ENCODE measurements at regions not wholly inside any gene's neighbourhood (a gene's known extent, or its start where the extent isn't known, plus 50 kb on each side); places are given as distances from the start of the nearest gene placed in this dataset.

DNA sequence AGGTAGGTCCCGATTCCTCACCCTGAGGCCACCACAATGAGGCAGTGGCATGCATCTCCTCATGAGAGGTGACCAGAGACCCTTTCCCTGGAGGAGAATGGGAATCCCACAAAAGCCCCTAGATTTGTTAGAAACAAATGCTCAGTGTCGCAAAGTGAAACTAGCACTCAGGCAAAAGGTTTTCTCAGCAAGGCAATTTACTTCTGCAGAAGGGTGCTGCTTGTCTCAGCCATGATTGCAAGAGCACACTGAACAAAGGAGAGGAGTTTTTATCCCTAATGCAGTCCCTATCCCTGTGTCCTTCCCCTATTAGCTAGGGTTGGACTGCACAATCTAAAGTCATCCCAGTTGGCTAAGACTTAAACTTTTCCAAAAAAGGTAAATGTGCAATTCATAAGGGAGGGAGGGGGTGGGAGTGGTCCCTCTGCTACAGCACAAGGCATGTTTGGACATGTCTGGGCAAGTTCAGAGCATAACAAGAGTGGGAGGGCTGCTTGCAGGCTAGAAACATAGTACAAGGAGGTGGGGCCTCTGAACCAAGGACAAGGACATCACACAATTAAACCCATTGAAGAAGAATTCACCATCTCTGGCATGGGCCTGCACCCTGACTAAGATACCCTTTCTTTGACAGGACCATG lies 185.3 kb downstream of the CCNG2 start:
- peaks cover 57% of the 10 kb centered on the region for H3K9me3 Mint-ChIP-seq
- Histone ChIP-seq H3K27me3 (ENCODE audit: insufficient read depth) (no peaks in the 10 kb centered on the region), H2AFZ (no peak overlapping the region), H3K9me2 (ENCODE audit: insufficient read depth) (no peaks in the 10 kb centered on the region), H3F3A (replicated peaks; ENCODE audit: low read depth) (no peaks in the 10 kb centered on the region), H3K4me3 (no peak overlapping the region), H3K27ac (ENCODE audit: low read depth) (no peak overlapping the region), H4K20me1 (replicated peaks; ENCODE audit: insufficient read depth) (no peaks in the 10 kb centered on the region), H3K36me3 (ENCODE audit: insufficient read depth) (peaks cover 13% of the 10 kb centered on the region; the same call in 1 of the 2 replicates), H3K4me2 (no peak overlapping the region), H3K4me1 (ENCODE audit: insufficient read depth) (peaks cover 4% of the 10 kb centered on the region; the same call in 1 of the 2 replicates), H3K79me2 (replicated peaks; ENCODE audit: insufficient read depth) (no peaks in the 10 kb centered on the region)
- ATAC-seq, result no peak
- peaks cover 3% of the 10 kb centered on the region for H3K27me3 Mint-ChIP-seq (ENCODE audit: insufficient read depth, low read depth, poor library complexity)
- H3K4me3 Mint-ChIP-seq, result no peak overlapping the region
- TF ChIP-seq EZH2phosphoT487 (IDR thresholded peaks at IDR 0.05; ENCODE audit: unreplicated experiment) (no peak), STAT1 (IDR thresholded peaks at IDR 0.05; ENCODE audit: unreplicated experiment) (no peak), POLR2AphosphoS5 (IDR thresholded peaks at IDR 0.05; ENCODE audit: low read depth) (no peak), CREB1 (CRISPR knock-in tag; IDR thresholded peaks at IDR 0.05; ENCODE audit: low read depth) (no peak), ZNF114 (CRISPR knock-in tag; IDR thresholded peaks at IDR 0.05) (no peak), EZH2 (IDR thresholded peaks at IDR 0.05; ENCODE audit: low read depth, unreplicated experiment) (no peak), JUNB (IDR thresholded peaks at IDR 0.05; ENCODE audit: unreplicated experiment) (no peak), NANOG (IDR thresholded peaks at IDR 0.05; ENCODE audit: borderline replicate concordance) (no peak), ZNF331 (CRISPR knock-in tag; IDR thresholded peaks at IDR 0.05; ENCODE audit: low read depth) (no peak)
- TF ChIP-seq, protein P1, sequence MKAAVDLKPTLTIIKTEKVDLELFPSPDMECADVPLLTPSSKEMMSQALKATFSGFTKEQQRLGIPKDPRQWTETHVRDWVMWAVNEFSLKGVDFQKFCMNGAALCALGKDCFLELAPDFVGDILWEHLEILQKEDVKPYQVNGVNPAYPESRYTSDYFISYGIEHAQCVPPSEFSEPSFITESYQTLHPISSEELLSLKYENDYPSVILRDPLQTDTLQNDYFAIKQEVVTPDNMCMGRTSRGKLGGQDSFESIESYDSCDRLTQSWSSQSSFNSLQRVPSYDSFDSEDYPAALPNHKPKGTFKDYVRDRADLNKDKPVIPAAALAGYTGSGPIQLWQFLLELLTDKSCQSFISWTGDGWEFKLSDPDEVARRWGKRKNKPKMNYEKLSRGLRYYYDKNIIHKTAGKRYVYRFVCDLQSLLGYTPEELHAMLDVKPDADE (IDR thresholded peaks at IDR 0.05), result no peak
- TF ChIP-seq, protein P2, sequence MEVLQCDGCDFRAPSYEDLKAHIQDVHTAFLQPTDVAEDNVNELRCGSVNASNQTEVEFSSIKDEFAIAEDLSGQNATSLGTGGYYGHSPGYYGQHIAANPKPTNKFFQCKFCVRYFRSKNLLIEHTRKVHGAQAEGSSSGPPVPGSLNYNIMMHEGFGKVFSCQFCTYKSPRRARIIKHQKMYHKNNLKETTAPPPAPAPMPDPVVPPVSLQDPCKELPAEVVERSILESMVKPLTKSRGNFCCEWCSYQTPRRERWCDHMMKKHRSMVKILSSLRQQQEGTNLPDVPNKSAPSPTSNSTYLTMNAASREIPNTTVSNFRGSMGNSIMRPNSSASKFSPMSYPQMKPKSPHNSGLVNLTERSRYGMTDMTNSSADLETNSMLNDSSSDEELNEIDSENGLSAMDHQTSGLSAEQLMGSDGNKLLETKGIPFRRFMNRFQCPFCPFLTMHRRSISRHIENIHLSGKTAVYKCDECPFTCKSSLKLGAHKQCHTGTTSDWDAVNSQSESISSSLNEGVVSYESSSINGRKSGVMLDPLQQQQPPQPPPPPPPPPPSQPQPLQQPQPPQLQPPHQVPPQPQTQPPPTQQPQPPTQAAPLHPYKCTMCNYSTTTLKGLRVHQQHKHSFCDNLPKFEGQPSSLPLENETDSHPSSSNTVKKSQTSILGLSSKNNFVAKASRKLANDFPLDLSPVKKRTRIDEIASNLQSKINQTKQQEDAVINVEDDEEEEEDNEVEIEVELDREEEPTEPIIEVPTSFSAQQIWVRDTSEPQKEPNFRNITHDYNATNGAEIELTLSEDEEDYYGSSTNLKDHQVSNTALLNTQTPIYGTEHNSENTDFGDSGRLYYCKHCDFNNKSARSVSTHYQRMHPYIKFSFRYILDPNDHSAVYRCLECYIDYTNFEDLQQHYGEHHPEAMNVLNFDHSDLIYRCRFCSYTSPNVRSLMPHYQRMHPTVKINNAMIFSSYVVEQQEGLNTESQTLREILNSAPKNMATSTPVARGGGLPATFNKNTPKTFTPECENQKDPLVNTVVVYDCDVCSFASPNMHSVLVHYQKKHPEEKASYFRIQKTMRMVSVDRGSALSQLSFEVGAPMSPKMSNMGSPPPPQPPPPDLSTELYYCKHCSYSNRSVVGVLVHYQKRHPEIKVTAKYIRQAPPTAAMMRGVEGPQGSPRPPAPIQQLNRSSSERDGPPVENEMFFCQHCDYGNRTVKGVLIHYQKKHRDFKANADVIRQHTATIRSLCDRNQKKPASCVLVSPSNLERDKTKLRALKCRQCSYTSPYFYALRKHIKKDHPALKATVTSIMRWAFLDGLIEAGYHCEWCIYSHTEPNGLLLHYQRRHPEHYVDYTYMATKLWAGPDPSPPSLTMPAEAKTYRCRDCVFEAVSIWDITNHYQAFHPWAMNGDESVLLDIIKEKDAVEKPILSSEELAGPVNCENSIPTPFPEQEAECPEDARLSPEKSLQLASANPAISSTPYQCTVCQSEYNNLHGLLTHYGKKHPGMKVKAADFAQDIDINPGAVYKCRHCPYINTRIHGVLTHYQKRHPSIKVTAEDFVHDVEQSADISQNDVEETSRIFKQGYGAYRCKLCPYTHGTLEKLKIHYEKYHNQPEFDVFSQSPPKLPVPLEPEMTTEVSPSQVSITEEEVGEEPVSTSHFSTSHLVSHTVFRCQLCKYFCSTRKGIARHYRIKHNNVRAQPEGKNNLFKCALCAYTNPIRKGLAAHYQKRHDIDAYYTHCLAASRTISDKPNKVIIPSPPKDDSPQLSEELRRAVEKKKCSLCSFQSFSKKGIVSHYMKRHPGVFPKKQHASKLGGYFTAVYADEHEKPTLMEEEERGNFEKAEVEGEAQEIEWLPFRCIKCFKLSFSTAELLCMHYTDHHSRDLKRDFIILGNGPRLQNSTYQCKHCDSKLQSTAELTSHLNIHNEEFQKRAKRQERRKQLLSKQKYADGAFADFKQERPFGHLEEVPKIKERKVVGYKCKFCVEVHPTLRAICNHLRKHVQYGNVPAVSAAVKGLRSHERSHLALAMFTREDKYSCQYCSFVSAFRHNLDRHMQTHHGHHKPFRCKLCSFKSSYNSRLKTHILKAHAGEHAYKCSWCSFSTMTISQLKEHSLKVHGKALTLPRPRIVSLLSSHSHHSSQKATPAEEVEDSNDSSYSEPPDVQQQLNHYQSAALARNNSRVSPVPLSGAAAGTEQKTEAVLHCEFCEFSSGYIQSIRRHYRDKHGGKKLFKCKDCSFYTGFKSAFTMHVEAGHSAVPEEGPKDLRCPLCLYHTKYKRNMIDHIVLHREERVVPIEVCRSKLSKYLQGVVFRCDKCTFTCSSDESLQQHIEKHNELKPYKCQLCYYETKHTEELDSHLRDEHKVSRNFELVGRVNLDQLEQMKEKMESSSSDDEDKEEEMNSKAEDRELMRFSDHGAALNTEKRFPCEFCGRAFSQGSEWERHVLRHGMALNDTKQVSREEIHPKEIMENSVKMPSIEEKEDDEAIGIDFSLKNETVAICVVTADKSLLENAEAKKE (CRISPR knock-in tag; IDR thresholded peaks at IDR 0.05), result no peak
- TF ChIP-seq, protein P3, sequence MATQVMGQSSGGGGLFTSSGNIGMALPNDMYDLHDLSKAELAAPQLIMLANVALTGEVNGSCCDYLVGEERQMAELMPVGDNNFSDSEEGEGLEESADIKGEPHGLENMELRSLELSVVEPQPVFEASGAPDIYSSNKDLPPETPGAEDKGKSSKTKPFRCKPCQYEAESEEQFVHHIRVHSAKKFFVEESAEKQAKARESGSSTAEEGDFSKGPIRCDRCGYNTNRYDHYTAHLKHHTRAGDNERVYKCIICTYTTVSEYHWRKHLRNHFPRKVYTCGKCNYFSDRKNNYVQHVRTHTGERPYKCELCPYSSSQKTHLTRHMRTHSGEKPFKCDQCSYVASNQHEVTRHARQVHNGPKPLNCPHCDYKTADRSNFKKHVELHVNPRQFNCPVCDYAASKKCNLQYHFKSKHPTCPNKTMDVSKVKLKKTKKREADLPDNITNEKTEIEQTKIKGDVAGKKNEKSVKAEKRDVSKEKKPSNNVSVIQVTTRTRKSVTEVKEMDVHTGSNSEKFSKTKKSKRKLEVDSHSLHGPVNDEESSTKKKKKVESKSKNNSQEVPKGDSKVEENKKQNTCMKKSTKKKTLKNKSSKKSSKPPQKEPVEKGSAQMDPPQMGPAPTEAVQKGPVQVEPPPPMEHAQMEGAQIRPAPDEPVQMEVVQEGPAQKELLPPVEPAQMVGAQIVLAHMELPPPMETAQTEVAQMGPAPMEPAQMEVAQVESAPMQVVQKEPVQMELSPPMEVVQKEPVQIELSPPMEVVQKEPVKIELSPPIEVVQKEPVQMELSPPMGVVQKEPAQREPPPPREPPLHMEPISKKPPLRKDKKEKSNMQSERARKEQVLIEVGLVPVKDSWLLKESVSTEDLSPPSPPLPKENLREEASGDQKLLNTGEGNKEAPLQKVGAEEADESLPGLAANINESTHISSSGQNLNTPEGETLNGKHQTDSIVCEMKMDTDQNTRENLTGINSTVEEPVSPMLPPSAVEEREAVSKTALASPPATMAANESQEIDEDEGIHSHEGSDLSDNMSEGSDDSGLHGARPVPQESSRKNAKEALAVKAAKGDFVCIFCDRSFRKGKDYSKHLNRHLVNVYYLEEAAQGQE (IDR thresholded peaks at IDR 0.05; ENCODE audit: unreplicated experiment), result no peak
- TF ChIP-seq, protein P4, sequence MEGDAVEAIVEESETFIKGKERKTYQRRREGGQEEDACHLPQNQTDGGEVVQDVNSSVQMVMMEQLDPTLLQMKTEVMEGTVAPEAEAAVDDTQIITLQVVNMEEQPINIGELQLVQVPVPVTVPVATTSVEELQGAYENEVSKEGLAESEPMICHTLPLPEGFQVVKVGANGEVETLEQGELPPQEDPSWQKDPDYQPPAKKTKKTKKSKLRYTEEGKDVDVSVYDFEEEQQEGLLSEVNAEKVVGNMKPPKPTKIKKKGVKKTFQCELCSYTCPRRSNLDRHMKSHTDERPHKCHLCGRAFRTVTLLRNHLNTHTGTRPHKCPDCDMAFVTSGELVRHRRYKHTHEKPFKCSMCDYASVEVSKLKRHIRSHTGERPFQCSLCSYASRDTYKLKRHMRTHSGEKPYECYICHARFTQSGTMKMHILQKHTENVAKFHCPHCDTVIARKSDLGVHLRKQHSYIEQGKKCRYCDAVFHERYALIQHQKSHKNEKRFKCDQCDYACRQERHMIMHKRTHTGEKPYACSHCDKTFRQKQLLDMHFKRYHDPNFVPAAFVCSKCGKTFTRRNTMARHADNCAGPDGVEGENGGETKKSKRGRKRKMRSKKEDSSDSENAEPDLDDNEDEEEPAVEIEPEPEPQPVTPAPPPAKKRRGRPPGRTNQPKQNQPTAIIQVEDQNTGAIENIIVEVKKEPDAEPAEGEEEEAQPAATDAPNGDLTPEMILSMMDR (conservative IDR thresholded peaks at IDR 0.05; ENCODE audit: low read depth in 2 of 2), result no peak
- H3K36me3 Mint-ChIP-seq (ENCODE audit: low read depth), result peaks cover 28% of the 10 kb centered on the region
- H3K4me1 Mint-ChIP-seq, result peaks cover 6% of the 10 kb centered on the region; the same call in 2 of the 3 replicates
- H3K27ac Mint-ChIP-seq, result no peak overlapping the region
- peak; percentile 25 for DNase-seq (ENCODE audit: low spot score)
